ENCODE measurements at regions not wholly inside any gene's neighbourhood (a gene's known extent, or its start where the extent isn't known, plus 50 kb on each side); places are given as distances from the start of the nearest gene placed in this dataset.

- TF ChIP-seq POLR2AphosphoS5 (IDR thresholded peaks at IDR 0.05) (no peak), CTCF (IDR thresholded peaks at IDR 0.05) (no peak), POLR2A (IDR thresholded peaks at IDR 0.05) (no peak)
These were observed 300.5 kb downstream of the TLE1 start for GRCh38 chr9:81388831-81389230.

Measured in transverse colon (tissue), 4 donors.